ENCODE measurements at regions not wholly inside any gene's neighbourhood (a gene's known extent, or its start where the extent isn't known, plus 50 kb on each side); places are given as distances from the start of the nearest gene placed in this dataset.

DNA sequence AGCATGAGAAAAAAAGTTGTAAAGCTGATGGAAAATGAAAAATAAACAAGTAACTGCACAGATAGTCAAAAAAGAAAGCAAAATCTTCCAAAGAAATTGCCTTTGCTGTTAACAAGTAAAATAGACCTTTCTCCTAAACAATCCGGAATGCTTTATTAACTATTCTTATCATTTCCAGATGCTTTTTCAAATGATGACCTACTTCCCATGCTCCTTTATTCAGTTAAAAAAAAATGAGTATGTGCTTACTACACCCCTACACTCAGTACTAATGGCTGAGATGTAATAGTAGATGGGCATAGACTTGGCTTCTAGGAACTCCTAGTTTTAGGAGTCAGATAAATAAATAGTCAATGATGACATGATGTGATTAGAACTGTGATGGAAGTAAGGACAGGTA lies 108.5 kb downstream of the NIBAN1 start:
- Histone ChIP-seq H3K4me1 (ENCODE audit: insufficient read depth, low read length) (peaks cover 12% of the 10 kb centered on the region), H3K27me3 (ENCODE audit: insufficient read depth, low read length) (peaks cover 72% of the 10 kb centered on the region), H2AFZ (ENCODE audit: low read length) (no peak overlapping the region), H3K4me3 (ENCODE audit: insufficient read depth, low read length) (no peak overlapping the region), H3K9me3 (ENCODE audit: low read depth, low read length) (no peaks in the 10 kb centered on the region), H3K36me3 (ENCODE audit: insufficient read depth, low read length) (no peaks in the 10 kb centered on the region), H3K4me2 (ENCODE audit: insufficient read depth, low read length) (no peak overlapping the region), H3K79me2 (ENCODE audit: insufficient read depth, low read length) (no peaks in the 10 kb centered on the region), H3K27ac (ENCODE audit: low read depth, low read length) (no peak overlapping the region), H4K20me1 (ENCODE audit: insufficient read depth, low read length) (no peaks in the 10 kb centered on the region)
- no peak for DNase-seq (ENCODE audit: insufficient read length, low spot score, missing footprints)
- TF ChIP-seq, protein P1, sequence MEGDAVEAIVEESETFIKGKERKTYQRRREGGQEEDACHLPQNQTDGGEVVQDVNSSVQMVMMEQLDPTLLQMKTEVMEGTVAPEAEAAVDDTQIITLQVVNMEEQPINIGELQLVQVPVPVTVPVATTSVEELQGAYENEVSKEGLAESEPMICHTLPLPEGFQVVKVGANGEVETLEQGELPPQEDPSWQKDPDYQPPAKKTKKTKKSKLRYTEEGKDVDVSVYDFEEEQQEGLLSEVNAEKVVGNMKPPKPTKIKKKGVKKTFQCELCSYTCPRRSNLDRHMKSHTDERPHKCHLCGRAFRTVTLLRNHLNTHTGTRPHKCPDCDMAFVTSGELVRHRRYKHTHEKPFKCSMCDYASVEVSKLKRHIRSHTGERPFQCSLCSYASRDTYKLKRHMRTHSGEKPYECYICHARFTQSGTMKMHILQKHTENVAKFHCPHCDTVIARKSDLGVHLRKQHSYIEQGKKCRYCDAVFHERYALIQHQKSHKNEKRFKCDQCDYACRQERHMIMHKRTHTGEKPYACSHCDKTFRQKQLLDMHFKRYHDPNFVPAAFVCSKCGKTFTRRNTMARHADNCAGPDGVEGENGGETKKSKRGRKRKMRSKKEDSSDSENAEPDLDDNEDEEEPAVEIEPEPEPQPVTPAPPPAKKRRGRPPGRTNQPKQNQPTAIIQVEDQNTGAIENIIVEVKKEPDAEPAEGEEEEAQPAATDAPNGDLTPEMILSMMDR (IDR thresholded peaks at IDR 0.05; ENCODE audit: extremely low read depth, low read depth, low read length): no peak

DNA sequence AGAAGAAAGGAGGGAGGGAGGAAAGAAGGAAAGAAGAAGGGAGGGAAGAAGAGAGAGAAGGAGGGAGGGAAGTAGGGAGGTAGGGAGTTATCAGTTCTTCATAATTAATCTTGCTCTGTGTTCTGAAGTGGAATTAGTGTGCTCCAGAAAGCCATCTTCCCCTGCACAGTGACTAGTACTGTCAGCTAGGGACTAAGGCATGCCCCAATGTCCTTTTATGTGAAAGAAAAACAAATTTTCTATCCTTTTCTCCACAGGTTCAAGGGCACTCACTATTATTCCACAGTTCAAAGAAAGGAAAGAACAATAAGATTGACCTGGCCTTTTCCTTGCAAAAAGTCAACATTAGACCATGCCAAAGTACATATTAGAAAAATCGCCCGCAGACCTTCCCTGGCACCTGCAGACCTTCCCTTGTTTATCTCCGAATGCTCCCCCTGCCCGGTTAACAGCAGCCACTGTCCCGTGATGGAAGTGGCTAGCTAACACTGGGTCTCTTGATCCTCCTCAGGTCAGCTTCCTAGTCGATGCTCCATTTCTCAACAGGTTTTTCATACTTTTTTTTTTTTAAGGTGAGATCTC lies 107.2 kb upstream of the EDEM3 start:
- no peak overlapping the region for H3K4me3 ChIP-seq (ENCODE audit: insufficient read depth, low read length)
- H3K4me2 ChIP-seq (ENCODE audit: insufficient read depth, low read length): no peak overlapping the region
- no peaks in the 10 kb centered on the region for H4K20me1 ChIP-seq (ENCODE audit: insufficient read depth, low read length)
- H3K27me3 ChIP-seq (ENCODE audit: insufficient read depth, low read length): peaks cover 53% of the 10 kb centered on the region
- no peaks in the 10 kb centered on the region for H3K79me2 ChIP-seq (ENCODE audit: insufficient read depth, low read length)
- no peak for DNase-seq (ENCODE audit: insufficient read length, low spot score, missing footprints)
- no peak overlapping the region for H3K27ac ChIP-seq (ENCODE audit: low read depth, low read length)
- H2AFZ ChIP-seq (ENCODE audit: low read length): no peak overlapping the region
- peaks cover 4% of the 10 kb centered on the region for H3K4me1 ChIP-seq (ENCODE audit: insufficient read depth, low read length)
- H3K36me3 ChIP-seq (ENCODE audit: insufficient read depth, low read length): no peaks in the 10 kb centered on the region
- TF ChIP-seq, protein P1 (IDR thresholded peaks at IDR 0.05; ENCODE audit: extremely low read depth, low read depth, low read length): no peak
- no peaks in the 10 kb centered on the region for H3K9me3 ChIP-seq (ENCODE audit: low read depth, low read length)

DNA sequence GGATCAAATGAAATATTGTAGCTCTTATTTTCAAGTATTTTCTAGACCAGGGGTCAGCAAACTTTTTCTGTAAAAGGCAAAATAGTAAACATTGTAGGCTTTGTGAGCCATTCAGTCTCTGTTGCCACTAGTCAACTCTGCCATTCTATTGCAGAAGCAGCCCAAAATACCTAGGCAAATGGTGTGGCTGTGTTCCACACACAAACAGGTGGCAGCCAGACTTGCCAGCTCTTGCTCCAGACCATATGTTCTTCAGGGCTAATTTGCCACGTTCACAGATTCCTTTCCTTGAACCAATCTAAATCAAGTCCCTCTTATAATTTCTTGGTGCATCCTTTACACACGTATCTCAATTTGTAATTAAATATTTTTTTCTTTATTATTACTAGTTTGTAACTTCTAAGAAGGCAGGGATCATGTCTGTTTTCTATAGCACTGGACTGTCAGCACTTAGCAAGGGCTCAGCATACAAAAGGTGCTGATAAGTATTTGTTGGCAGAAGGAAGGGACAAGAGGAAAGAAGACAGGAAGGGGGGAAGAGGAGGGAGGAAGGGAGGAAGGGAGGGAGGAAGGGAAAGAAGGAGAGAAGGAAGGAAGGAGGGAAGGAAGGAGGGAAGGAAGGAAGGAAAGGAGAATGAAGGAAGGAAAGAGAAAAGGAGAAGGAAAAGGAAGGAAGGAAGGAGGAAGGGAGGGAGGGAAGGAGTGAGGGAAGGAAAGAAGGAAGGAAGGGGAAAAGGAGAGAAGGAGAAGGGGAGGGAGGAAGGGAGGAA lies 106.5 kb upstream of the EDEM3 start:
- H3K9me3 ChIP-seq (ENCODE audit: low read depth, low read length): no peaks in the 10 kb centered on the region
- no peaks in the 10 kb centered on the region for H4K20me1 ChIP-seq (ENCODE audit: insufficient read depth, low read length)
- no peaks in the 10 kb centered on the region for H3K4me1 ChIP-seq (ENCODE audit: insufficient read depth, low read length)
- H3K79me2 ChIP-seq (ENCODE audit: insufficient read depth, low read length): no peaks in the 10 kb centered on the region
- H2AFZ ChIP-seq (ENCODE audit: low read length): no peak overlapping the region
- TF ChIP-seq, protein P1 (IDR thresholded peaks at IDR 0.05; ENCODE audit: extremely low read depth, low read depth, low read length): no peak
- DNase-seq (ENCODE audit: insufficient read length, low spot score, missing footprints): no peak
- peaks cover 53% of the 10 kb centered on the region for H3K27me3 ChIP-seq (ENCODE audit: insufficient read depth, low read length)
- H3K4me2 ChIP-seq (ENCODE audit: insufficient read depth, low read length): no peak overlapping the region
- H3K27ac ChIP-seq (ENCODE audit: low read depth, low read length): no peak overlapping the region
- no peak overlapping the region for H3K4me3 ChIP-seq (ENCODE audit: insufficient read depth, low read length)
- H3K36me3 ChIP-seq (ENCODE audit: insufficient read depth, low read length): no peaks in the 10 kb centered on the region

DNA sequence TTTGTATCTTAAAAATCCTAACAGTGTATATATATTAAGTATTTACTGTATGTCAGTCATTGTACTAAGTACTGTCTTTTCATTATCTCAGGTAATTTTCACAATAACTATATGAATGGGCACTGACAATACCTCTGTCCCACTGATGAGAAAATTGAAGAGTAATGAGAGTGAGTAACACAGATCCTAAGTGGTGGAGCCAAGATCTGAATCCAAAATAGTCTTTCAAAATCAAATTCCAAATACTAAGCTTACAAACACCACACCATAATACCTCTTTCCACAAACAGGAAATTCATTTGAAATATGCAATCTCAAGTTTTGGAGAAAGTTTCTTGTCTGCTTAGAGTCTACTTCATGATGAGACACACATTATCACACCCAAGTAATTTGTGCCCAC lies 105.9 kb upstream of the EDEM3 start:
- no peak for DNase-seq (ENCODE audit: insufficient read length, low spot score, missing footprints)
- Histone ChIP-seq H3K79me2 (ENCODE audit: insufficient read depth, low read length) (no peaks in the 10 kb centered on the region), H3K36me3 (ENCODE audit: insufficient read depth, low read length) (no peaks in the 10 kb centered on the region), H4K20me1 (ENCODE audit: insufficient read depth, low read length) (no peaks in the 10 kb centered on the region), H3K9me3 (ENCODE audit: low read depth, low read length) (no peaks in the 10 kb centered on the region), H3K27ac (ENCODE audit: low read depth, low read length) (no peak overlapping the region), H3K27me3 (ENCODE audit: insufficient read depth, low read length) (peaks cover 48% of the 10 kb centered on the region), H2AFZ (ENCODE audit: low read length) (no peak overlapping the region), H3K4me3 (ENCODE audit: insufficient read depth, low read length) (no peak overlapping the region), H3K4me1 (ENCODE audit: insufficient read depth, low read length) (no peaks in the 10 kb centered on the region), H3K4me2 (ENCODE audit: insufficient read depth, low read length) (no peak overlapping the region)
- TF ChIP-seq, protein P1 (IDR thresholded peaks at IDR 0.05; ENCODE audit: extremely low read depth, low read depth, low read length): no peak

Measured in osteoblast (primary cell).